OCI-LY1 (cell line): ENCODE measurements at regions not wholly inside any gene's neighbourhood (a gene's known extent, or its start where the extent isn't known, plus 50 kb on each side); places are given as distances from the start of the nearest gene placed in this dataset.

ENCODE experiments used
- EZH2 ChIP-seq: fragments of 200-600 bp; sonication (generic), shearing (Covaris generic); IDR thresholded peaks from 2 replicates; pipeline ENCODE4 v1.8.0; 2017; ENCODE audit warnings: borderline replicate concordance, mixed run types, mild to moderate bottlenecking, antibody characterized with exemption, low read length, moderate library complexity, mixed read lengths
- TF ChIP-seq, protein P1 (sequence below): fragments of 200-600 bp; sonication (generic), shearing (Covaris generic); IDR thresholded peaks from 2 replicates; pipeline ENCODE4 v1.5.1; 2017; ENCODE audit warnings: mild to moderate bottlenecking, antibody characterized with exemption, low read length, moderate library complexity, mixed read lengths

DNA sequence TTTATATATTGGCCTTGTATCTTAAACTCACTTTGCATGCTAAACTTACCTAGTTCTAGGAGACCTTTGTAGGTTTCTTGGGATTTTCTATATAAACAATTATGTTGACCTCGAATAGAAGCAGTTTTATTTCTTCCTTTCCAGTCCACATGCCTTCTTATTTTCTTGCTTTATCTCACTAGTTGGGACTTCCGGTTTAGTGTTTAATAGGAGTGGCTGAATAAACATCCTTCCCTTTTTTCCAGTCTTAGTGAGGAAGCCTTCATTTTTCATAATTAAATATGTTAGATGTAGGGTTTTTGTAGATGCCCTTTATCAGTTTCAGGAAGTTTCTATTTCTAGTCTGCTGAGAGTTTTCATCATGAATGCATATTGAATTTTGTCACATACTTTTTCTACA, 347.3 kb upstream of the HNRNPA3 start:
- no peak for TF ChIP-seq EZH2
- TF ChIP-seq, protein P1, sequence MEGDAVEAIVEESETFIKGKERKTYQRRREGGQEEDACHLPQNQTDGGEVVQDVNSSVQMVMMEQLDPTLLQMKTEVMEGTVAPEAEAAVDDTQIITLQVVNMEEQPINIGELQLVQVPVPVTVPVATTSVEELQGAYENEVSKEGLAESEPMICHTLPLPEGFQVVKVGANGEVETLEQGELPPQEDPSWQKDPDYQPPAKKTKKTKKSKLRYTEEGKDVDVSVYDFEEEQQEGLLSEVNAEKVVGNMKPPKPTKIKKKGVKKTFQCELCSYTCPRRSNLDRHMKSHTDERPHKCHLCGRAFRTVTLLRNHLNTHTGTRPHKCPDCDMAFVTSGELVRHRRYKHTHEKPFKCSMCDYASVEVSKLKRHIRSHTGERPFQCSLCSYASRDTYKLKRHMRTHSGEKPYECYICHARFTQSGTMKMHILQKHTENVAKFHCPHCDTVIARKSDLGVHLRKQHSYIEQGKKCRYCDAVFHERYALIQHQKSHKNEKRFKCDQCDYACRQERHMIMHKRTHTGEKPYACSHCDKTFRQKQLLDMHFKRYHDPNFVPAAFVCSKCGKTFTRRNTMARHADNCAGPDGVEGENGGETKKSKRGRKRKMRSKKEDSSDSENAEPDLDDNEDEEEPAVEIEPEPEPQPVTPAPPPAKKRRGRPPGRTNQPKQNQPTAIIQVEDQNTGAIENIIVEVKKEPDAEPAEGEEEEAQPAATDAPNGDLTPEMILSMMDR, result no peak
